GM12878 (cell line): ENCODE measurements at regions not wholly inside any gene's neighbourhood (a gene's known extent, or its start where the extent isn't known, plus 50 kb on each side); places are given as distances from the start of the nearest gene placed in this dataset.
A peak's percentile ranks its signal among the peaks of the same experiment; 100 is the strongest.

ENCODE experiments used
- ATAC-seq: fragments of 200-7000 bp; cut with Tn5 transposase; 3 replicates; pipeline ENCODE4 v1.9.1; 2020; ENCODE audit warnings: mild to moderate bottlenecking, moderate library complexity
- BruUV-seq: library from RNA; stranded (reverse); fragments of 400-500 nt; replicated peaks from 2 replicates; lab custom pipeline; 2021; lab: Mats Ljungman, UMichigan
- CTCF ChIA-PET: fragments of 300-600 bp; sonication (Branson Sonifier 250); formaldehyde crosslinking; extraction: SDS; loops from one replicate; lab custom pipeline; 2021; ENCODE audit warnings: inconsistent platforms; lab: Yijun Ruan, JAX
- POLR2A ChIA-PET: fragments of 350-600 bp; formaldehyde crosslinking; extraction: SDS; loops from one replicate; lab custom pipeline; 2021; ENCODE audit warnings: inconsistent platforms; lab: Charles Lee
- RAD21 ChIA-PET: fragments of 300-600 bp; sonication (Branson Sonifier 250); formaldehyde crosslinking; loops from one replicate; lab custom pipeline; 2023; ENCODE audit warnings: antibody characterized with exemption; ENCODE audit not compliant: unreplicated experiment; lab: Charles Lee
- SMC1A ChIA-PET: fragments of 300-600 bp; sonication (Branson Sonifier 250); formaldehyde crosslinking; loops from one replicate; lab custom pipeline; 2023; ENCODE audit not compliant: unreplicated experiment, uncharacterized antibody; lab: Charles Lee
- DNase-seq: peaks from one replicate; pipeline ENCODE4 v3.0.0-alpha.2; 2011; ENCODE audit warnings: low read depth, low spot score
- FAIRE-seq: peaks from 3 replicates; lab custom pipeline; 2011; peaks lifted over from hg19 to GRCh38; lab: Jason Lieb, UNC
- H2AFZ ChIP-seq: 2 replicates; pipeline ENCODE4 v1.6.0; 2011; ENCODE audit warnings: low read depth, low read length, control low read depth; ENCODE audit not compliant: control insufficient read depth
- H3K27ac ChIP-seq: 2 replicates; pipeline ENCODE4 v1.5.1; 2011; ENCODE audit warnings: control low read depth; ENCODE audit not compliant: control insufficient read depth, insufficient read depth
- H3K27me3 ChIP-seq, 2 experiments: replicated peaks in 1 of 2; 2 replicates each; pipeline versions ENCODE4 v1.6.0 to v1.6.1; 2011; ENCODE audit warnings: low read length in 1 of 2; ENCODE audit not compliant: control insufficient read depth in 2 of 2, insufficient read depth in 2 of 2
- H3K36me3 ChIP-seq, 2 experiments: 2 replicates each; pipeline ENCODE4 v1.5.1; 2011; ENCODE audit warnings: low read length in 1 of 2; ENCODE audit not compliant: control insufficient read depth in 2 of 2, insufficient read depth in 2 of 2
- H3K4me1 ChIP-seq: 2 replicates; pipeline ENCODE4 v1.6.1; 2011; ENCODE audit warnings: mild to moderate bottlenecking, low read length, moderate library complexity, mixed read lengths; ENCODE audit not compliant: control insufficient read depth, insufficient read depth
- H3K4me2 ChIP-seq: 2 replicates; pipeline ENCODE4 v1.6.0; 2011; ENCODE audit warnings: control low read depth; ENCODE audit not compliant: control insufficient read depth, insufficient read depth
- H3K4me3 ChIP-seq: fragments of 200-600 bp; sonication (generic); 2 replicates; pipeline ENCODE4 v1.5.1; 2016
- H3K79me2 ChIP-seq: 2 replicates; pipeline ENCODE4 v1.6.0; 2011; ENCODE audit warnings: low read length; ENCODE audit not compliant: control insufficient read depth, insufficient read depth
- H3K9ac ChIP-seq: 2 replicates; pipeline ENCODE4 v1.8.0; 2011; ENCODE audit warnings: low read length, control low read depth, mixed read lengths; ENCODE audit not compliant: control insufficient read depth, insufficient read depth
- H3K9me3 ChIP-seq: replicated peaks from 3 replicates; pipeline ENCODE4 v1.5.1; 2011; ENCODE audit warnings: mild to moderate bottlenecking, low read length; ENCODE audit not compliant: control insufficient read depth, insufficient read depth
- H4K20me1 ChIP-seq: 2 replicates; pipeline ENCODE4 v1.6.0; 2011; ENCODE audit not compliant: control insufficient read depth, insufficient read depth
- CEBPB ChIP-seq, 2 experiments: fragments of 150-350 bp in 1 of 2; IDR thresholded peaks; 2 replicates each; pipeline ENCODE4 v1.6.1; 2012 to 2014; ENCODE audit warnings: low read depth in 2 of 2, low read length in 2 of 2, borderline replicate concordance in 1 of 2, inconsistent platforms in 1 of 2
- NFYB ChIP-seq: IDR thresholded peaks from 2 replicates; pipeline ENCODE4 v1.6.1; 2011; ENCODE audit warnings: low read depth, mild to moderate bottlenecking, low read length, improper control_type of control experiment, moderate library complexity; ENCODE audit not compliant: insufficient read depth
- PBX3 ChIP-seq: IDR thresholded peaks from 2 replicates; pipeline ENCODE4 v1.6.1; 2011; ENCODE audit warnings: mild to moderate bottlenecking, low read depth, low read length, moderate library complexity; ENCODE audit not compliant: insufficient replicate concordance
- POU2F2 ChIP-seq: IDR thresholded peaks from 3 replicates; pipeline ENCODE4 v1.6.1; 2011; ENCODE audit warnings: low read depth, mild to moderate bottlenecking, low read length, borderline replicate concordance
- REST ChIP-seq: IDR thresholded peaks from 2 replicates; pipeline ENCODE4 v1.6.1; 2012; ENCODE audit warnings: mild to moderate bottlenecking, low read depth, low read length
- USF2 ChIP-seq: IDR thresholded peaks from 2 replicates; pipeline ENCODE4 v1.6.1; 2011; ENCODE audit warnings: low read depth, low read length, improper control_type of control experiment, borderline replicate concordance
- YBX1 ChIP-seq: fragments of 450-650 bp; IDR thresholded peaks from 2 replicates; pipeline ENCODE4 v1.6.1; 2016; ENCODE audit warnings: antibody characterized with exemption
- ZNF207 ChIP-seq: fragments of 450-650 bp; IDR thresholded peaks from 2 replicates; pipeline ENCODE4 v1.6.1; 2014; ENCODE audit warnings: antibody characterized with exemption, mild to moderate bottlenecking, borderline replicate concordance
- ZSCAN29 ChIP-seq: fragments of 450-650 bp; IDR thresholded peaks from 2 replicates; pipeline ENCODE4 v1.6.1; 2017; ENCODE audit warnings: mild to moderate bottlenecking, moderate library complexity
- WGBS: methylation state at CpG from one replicate; pipeline ENCODE4 v1.1.6; 2016; ENCODE audit warnings: low lambda C conversion rate; ENCODE audit not compliant: insufficient replicate concordance, insufficient coverage; ENCODE audit errors: missing lambda C conversion rate; 5-methylcytosine and 5-hydroxymethylcytosine counted together
- in situ Hi-C: fragments of 300-500 bp; cut with MboI; formaldehyde crosslinking; loops from 9 replicates; pipeline ENCODE4 v1.14.3; 2018; ENCODE audit warnings: mixed read lengths
- intact Hi-C: fragments of 100-400 bp; cut with micrococcal nuclease; formaldehyde crosslinking; loops from one replicate; pipeline ENCODE4 v1.14.2; 2022; ENCODE audit not compliant: unreplicated experiment

DNA sequence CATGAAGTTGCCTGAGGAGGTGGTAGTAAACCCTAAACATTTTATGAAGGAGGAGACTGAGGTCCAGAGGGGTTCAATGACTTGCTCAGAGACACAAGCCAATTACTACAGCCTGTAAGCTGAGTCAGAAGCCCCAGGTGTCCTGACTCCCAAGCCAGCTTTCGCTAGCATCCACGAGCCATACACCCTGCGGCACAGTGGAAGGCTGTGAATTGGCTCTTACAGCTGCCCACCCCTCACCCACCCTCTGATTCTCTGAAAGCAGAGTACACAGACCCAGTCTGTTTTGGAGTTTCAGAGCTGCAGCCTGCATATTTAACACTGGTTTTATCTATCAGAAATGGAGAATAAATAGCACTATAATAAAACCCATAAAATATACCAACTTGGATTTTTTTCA, 253.4 kb downstream of the IGSF11 start:
- Histone ChIP-seq H3K27ac (no peak overlapping the region), H3K4me2 (no peak overlapping the region), H3K79me2 (peaks cover 2% of the 10 kb centered on the region; the same call in 1 of the 2 replicates), H3K4me1 (peaks cover 16% of the 10 kb centered on the region), H3K36me3 (no peaks in the 10 kb centered on the region; a peak in 1 of 4 replicates), H3K4me3 (no peak overlapping the region), H4K20me1 (no peaks in the 10 kb centered on the region), H3K27me3 (no peaks in the 10 kb centered on the region), H2AFZ (no peak overlapping the region), H3K9ac (no peak overlapping the region), H3K9me3 (peaks cover 2% of the 10 kb centered on the region; the same call in 2 of the 3 replicates)
- ChIA-PET POLR2A (interaction anchor here (0.6 to 3.7 kb wide), 4 partner anchors 15 to 47 kb away, joined by 3 to 33 read pairs (median 13); no protein-coding TSS in a partner anchor), RAD21 (interaction anchor here (1.7 to 10.5 kb wide), 3 partner anchors 9 to 29 kb away, joined by 4 to 207 read pairs (median 12); no protein-coding TSS in a partner anchor), SMC1A (interaction anchor here (1.2 to 19.3 kb wide), 6 partner anchors 9 to 115 kb away, joined by 3 to 394 read pairs (median 17); no protein-coding TSS in a partner anchor), CTCF (interaction anchor here (0.7 to 5.7 kb wide), 7 partner anchors 9 to 460 kb away, joined by 3 to 46 read pairs (median 4); partner anchors contain the start of gene B4GALT4)
- FAIRE-seq (no peak), ATAC-seq (no peak), DNase-seq (no peak)
- in situ Hi-C loops (no loop called here), intact Hi-C loops (loop anchor here (5.0 kb wide), 1 partner anchor 304 kb away; no protein-coding TSS in a partner anchor)
- TF ChIP-seq ZNF207 = no peak
- no peak for TF ChIP-seq POU2F2
- TF ChIP-seq YBX1 = no peak
- no peak for TF ChIP-seq USF2
- 88% methylated on average over 3 of the region's 3 CpGs for WGBS
- no TSS peak for BruUV-seq

- ChIA-PET RAD21 (interaction anchor here (1.2 to 10.5 kb wide), 5 partner anchors 10 to 220 kb away, joined by 3 to 207 read pairs (median 5); no protein-coding TSS in a partner anchor), SMC1A (interaction anchor here (1.2 to 19.3 kb wide), 9 partner anchors 10 to 205 kb away, joined by 3 to 394 read pairs (median 11); no protein-coding TSS in a partner anchor), CTCF (interaction anchor here (0.7 to 5.7 kb wide), 12 partner anchors 10 to 459 kb away, joined by 3 to 46 read pairs (median 4); partner anchors contain the start of gene B4GALT4), POLR2A (interaction anchor here (0.6 to 3.7 kb wide), 7 partner anchors 10 to 47 kb away, joined by 3 to 33 read pairs (median 9); no protein-coding TSS in a partner anchor)
- no peaks in the 10 kb centered on the region; the same call in 1 of the 3 replicates for H3K9me3 ChIP-seq
- FAIRE-seq = no peak
- no peak for ATAC-seq
- no peak for DNase-seq
- no peaks in the 10 kb centered on the region for H4K20me1 ChIP-seq
- no peaks in the 10 kb centered on the region for H3K27me3 ChIP-seq
- peaks cover 16% of the 10 kb centered on the region for H3K4me1 ChIP-seq
- no peaks in the 10 kb centered on the region; a peak in 1 of 4 replicates for H3K36me3 ChIP-seq
- intact Hi-C loops = loop anchor here (1.0 to 5.0 kb wide), 2 partner anchors 28 to 305 kb away; no protein-coding TSS in a partner anchor
- in situ Hi-C loops = no loop called here
- no peak overlapping the region for H3K4me3 ChIP-seq
- H2AFZ ChIP-seq = no peak overlapping the region
- peak overlapping the region; percentile 76 for H3K4me2 ChIP-seq
- WGBS = 41% methylated on average over 1 of the region's 1 CpG
- H3K9ac ChIP-seq = no peak overlapping the region
- peak overlapping the region; percentile 60 for H3K27ac ChIP-seq
- TSS peak; percentile 4 for BruUV-seq
- peaks cover 2% of the 10 kb centered on the region; the same call in 1 of the 2 replicates for H3K79me2 ChIP-seq
- TF ChIP-seq ZSCAN29 (no peak), NFYB (no peak), REST (no peak), PBX3 (no peak), CEBPB (IDR thresholded peaks at IDR 0.05; ENCODE audit: borderline replicate concordance in 1 of 2, low read depth in 2 of 2, low read length in 2 of 2) (no peak)
Measured at GRCh38 chr3:118781839-118782238, 252.8 kb downstream of the IGSF11 start.
